SK-N-SH (cell line): ENCODE measurements at regions not wholly inside any gene's neighbourhood (a gene's known extent, or its start where the extent isn't known, plus 50 kb on each side); places are given as distances from the start of the nearest gene placed in this dataset.

Source experiments
- CTCF ChIA-PET: fragments of 300-600, 350-600 bp; formaldehyde crosslinking; extraction: SDS; loops from one replicate; lab custom pipeline; 2021; lab: Yijun Ruan, JAX
- POLR2A ChIA-PET: fragments of 350-600 bp; sonication (Branson Sonifier 250); formaldehyde crosslinking; extraction: SDS; loops from one replicate; lab custom pipeline; 2020; ENCODE audit warnings: antibody characterized with exemption, inconsistent platforms; lab: Yijun Ruan, JAX
- DNase-seq: peaks from one replicate; pipeline ENCODE4 v3.0.0; 2012
- H2AFZ ChIP-seq: fragments of 200-600 bp; sonication (generic); 2 replicates; pipeline ENCODE4 v1.8.1; 2016; ENCODE audit warnings: antibody characterized with exemption, mild to moderate bottlenecking, low read depth
- H3F3A ChIP-seq: fragments of 200-600 bp; sonication (generic); replicated peaks from 2 replicates; pipeline ENCODE3; 2016; ENCODE audit warnings: antibody characterized with exemption, mild to moderate bottlenecking; ENCODE audit not compliant: insufficient read depth
- H3K27ac ChIP-seq, 2 experiments: fragments of 200-500 bp in 1 of 2; fragments of 200-600 bp in 1 of 2; sonication (Bioruptor generic) in 1 of 2; sonication (generic), shearing (Covaris generic) in 1 of 2; 2 replicates each; pipeline versions ENCODE4 v1.5.1 to v1.6.1; 2014 to 2016; ENCODE audit warnings: low read depth in 2 of 2, inconsistent platforms in 1 of 2, low read length in 1 of 2, mild to moderate bottlenecking in 1 of 2, mixed read lengths in 1 of 2
- H3K27me3 ChIP-seq: fragments of 200-600 bp; sonication (generic), shearing (Covaris generic); 2 replicates; pipeline ENCODE4 v1.6.1; 2016; ENCODE audit warnings: mixed run types; ENCODE audit not compliant: insufficient read depth
- H3K36me3 ChIP-seq, 2 experiments: fragments of 200-500 bp in 1 of 2; fragments of 200-600 bp in 1 of 2; sonication (Bioruptor generic) in 1 of 2; sonication (generic) in 1 of 2; replicated peaks in 1 of 2; 2 replicates each; pipeline versions ENCODE3 to v1.5.1; 2014 to 2016; ENCODE audit warnings: low read length in 1 of 2, mild to moderate bottlenecking in 1 of 2; ENCODE audit not compliant: insufficient read depth in 2 of 2, control insufficient read depth in 1 of 2
- H3K4me1 ChIP-seq, 2 experiments: fragments of 200-500 bp in 1 of 2; fragments of 200-600 bp in 1 of 2; sonication (Bioruptor generic) in 1 of 2; sonication (generic), shearing (Covaris generic) in 1 of 2; 2 replicates each; pipeline versions ENCODE4 v1.5.1 to v1.6.1; 2014 to 2016; ENCODE audit warnings: low read depth in 1 of 2, low read length in 1 of 2, mixed run types in 1 of 2; ENCODE audit not compliant: insufficient read depth in 2 of 2, control insufficient read depth in 1 of 2
- H3K4me2 ChIP-seq: fragments of 200-600 bp; sonication (generic), shearing (Covaris generic); 2 replicates; pipeline ENCODE4 v1.6.1; 2017; ENCODE audit warnings: mixed run types
- H3K4me3 ChIP-seq, 2 experiments: fragments of 200-500 bp in 1 of 2; fragments of 200-600 bp in 1 of 2; sonication (Bioruptor generic) in 1 of 2; sonication (generic), shearing (Covaris generic) in 1 of 2; 2 replicates each; pipeline versions ENCODE4 v1.5.1 to v1.8.1; 2014 to 2016; ENCODE audit warnings: low read depth in 2 of 2, inconsistent platforms in 1 of 2, low read length in 1 of 2, mild to moderate bottlenecking in 1 of 2, mixed read lengths in 1 of 2, moderate library complexity in 1 of 2
- H3K79me2 ChIP-seq: fragments of 200-600 bp; sonication (generic); 2 replicates; pipeline ENCODE4 v1.8.1; 2017; ENCODE audit warnings: mild to moderate bottlenecking; ENCODE audit not compliant: insufficient read depth
- H3K9ac ChIP-seq: fragments of 200-600 bp; sonication (generic); 2 replicates; pipeline ENCODE4 v1.6.1; 2017; ENCODE audit warnings: mixed run types
- H3K9me2 ChIP-seq: fragments of 200-600 bp; sonication (generic); 2 replicates; pipeline ENCODE4 v1.6.1; 2017; ENCODE audit warnings: mixed run types
- H3K9me3 ChIP-seq: fragments of 200-600 bp; sonication (generic); 2 replicates; pipeline ENCODE4 v1.6.1; 2017; ENCODE audit warnings: mixed run types, mild to moderate bottlenecking, moderate library complexity
- H4K20me1 ChIP-seq: fragments of 200-600 bp; sonication (generic); 2 replicates; pipeline ENCODE4 v1.6.1; 2017; ENCODE audit warnings: mild to moderate bottlenecking, mixed run types; ENCODE audit not compliant: insufficient read depth
- CTCF ChIP-seq: fragments of 200-600 bp; sonication (generic); IDR thresholded peaks from 2 replicates; pipeline ENCODE4 v1.6.1; 2017; ENCODE audit warnings: antibody characterized with exemption, mild to moderate bottlenecking, moderate library complexity
- EP300 ChIP-seq, 2 experiments: IDR thresholded peaks; 2 replicates each; pipeline versions ENCODE4 v1.4.0 to v1.6.1; 2012; ENCODE audit warnings: borderline replicate concordance in 1 of 2, low read depth in 1 of 2, low read length in 1 of 2
- IRF3 ChIP-seq: fragments of 150-350 bp; IDR thresholded peaks from 2 replicates; pipeline ENCODE4 v1.6.1; 2016; ENCODE audit warnings: mild to moderate bottlenecking, low read depth, low read length
- JUND ChIP-seq: IDR thresholded peaks from 2 replicates; pipeline ENCODE4 v1.4.0; 2012
- MXI1 ChIP-seq: IDR thresholded peaks from 2 replicates; pipeline ENCODE4 v1.6.1; 2012; ENCODE audit warnings: mild to moderate bottlenecking, low read depth, low read length, improper control_type of control experiment
- NFIC ChIP-seq: IDR thresholded peaks from 2 replicates; pipeline ENCODE4 v1.4.0; 2012; ENCODE audit warnings: borderline replicate concordance
- PBX3 ChIP-seq: IDR thresholded peaks from 2 replicates; pipeline ENCODE4; 2012
- POLR2AphosphoS5 ChIP-seq: IDR thresholded peaks from 2 replicates; pipeline ENCODE4 v1.6.1; 2012; ENCODE audit warnings: low read depth, low read length
- RAD21 ChIP-seq: IDR thresholded peaks from 2 replicates; pipeline ENCODE4 v1.6.1; 2012; ENCODE audit warnings: mild to moderate bottlenecking, low read length
- SIN3A ChIP-seq: IDR thresholded peaks from 2 replicates; pipeline ENCODE4 v1.6.1; 2012; ENCODE audit warnings: low read depth, mild to moderate bottlenecking, low read length, moderate library complexity, borderline replicate concordance
- SMC3 ChIP-seq: IDR thresholded peaks from 2 replicates; pipeline ENCODE4 v1.6.1; 2012; ENCODE audit warnings: low read depth, low read length, improper control_type of control experiment
- TAF1 ChIP-seq: IDR thresholded peaks from 2 replicates; pipeline ENCODE4 v1.6.1; 2012; ENCODE audit warnings: low read depth, mild to moderate bottlenecking, low read length, moderate library complexity, borderline replicate concordance
- USF2 ChIP-seq: fragments of 150-350 bp; IDR thresholded peaks from 2 replicates; pipeline ENCODE4 v1.6.1; 2017; ENCODE audit warnings: antibody characterized with exemption, low read length, low read depth, borderline replicate concordance
- WGBS: methylation state at CpG from one replicate; pipeline ENCODE4 v1.1.6; 2017; ENCODE audit warnings: low lambda C conversion rate; 5-methylcytosine and 5-hydroxymethylcytosine counted together

- CTCF ChIA-PET, result interaction anchor here (1.8 kb wide), 1 partner anchor 22 kb away, joined by 7 read pairs; no protein-coding TSS in a partner anchor
- no peaks in the 10 kb centered on the region for H3K36me3 ChIP-seq
- H3K79me2 ChIP-seq, result no peaks in the 10 kb centered on the region
- H3K27ac ChIP-seq, result no peak overlapping the region
- no peak for TF ChIP-seq NFIC
- no peak for TF ChIP-seq RAD21
- no peak for TF ChIP-seq SIN3A
- TF ChIP-seq JUND, result no peak
- TF ChIP-seq MXI1, result no peak
- no peak for TF ChIP-seq PBX3
- no peak for TF ChIP-seq TAF1
- no peak for TF ChIP-seq CTCF
- no peak for TF ChIP-seq EP300 (IDR thresholded peaks at IDR 0.05; ENCODE audit: borderline replicate concordance in 1 of 2, low read depth in 1 of 2, low read length in 1 of 2)
- no peak for TF ChIP-seq SMC3
- TF ChIP-seq POLR2AphosphoS5, result no peak
- no peak for TF ChIP-seq IRF3
- TF ChIP-seq USF2, result no peak
- TF ChIP-seq, all 33 proteins: peak for 0
- Histone ChIP-seq H3K9ac (no peak overlapping the region), H4K20me1 (no peaks in the 10 kb centered on the region), H3K4me3 (no peak overlapping the region), H3K9me3 (no peaks in the 10 kb centered on the region), H3K9me2 (no peaks in the 10 kb centered on the region), H3F3A (no peaks in the 10 kb centered on the region), H3K4me2 (no peak overlapping the region), H3K4me1 (no peaks in the 10 kb centered on the region; a peak in 1 of 4 replicates), H3K27me3 (no peaks in the 10 kb centered on the region; the same call in 1 of the 2 replicates), H2AFZ (no peak overlapping the region)
- WGBS, result 38% methylated on average over 19 of the region's 29 CpGs
- DNase-seq, result no peak
- POLR2A ChIA-PET, result no interaction called here
These were observed 172.4 kb downstream of the BRD1 start for GRCh38 chr22:49655168-49655812.
